ENCODE measurements at regions not wholly inside any gene's neighbourhood (a gene's known extent, or its start where the extent isn't known, plus 50 kb on each side); places are given as distances from the start of the nearest gene placed in this dataset.

GRCh38 chr2:104240984-104241383, 612.9 kb upstream of the POU3F3 start:
- TF ChIP-seq EZH2 (IDR thresholded peaks at IDR 0.05; ENCODE audit: insufficient read depth, poor library complexity, severe bottlenecking) = no peak
- TF ChIP-seq EZH2phosphoT487 (IDR thresholded peaks at IDR 0.05; ENCODE audit: insufficient read depth, low read depth) = no peak

All from GM23248 (cell line).